Transverse colon (tissue), 4 donors: ENCODE measurements at regions not wholly inside any gene's neighbourhood (a gene's known extent, or its start where the extent isn't known, plus 50 kb on each side); places are given as distances from the start of the nearest gene placed in this dataset.

Experiments
- DNase-seq: peaks from one replicate; pipeline ENCODE4 v3.0.0-alpha.2; 2019
- H3K27ac ChIP-seq, 4 donors: fragments of 200-600 bp; sonication (generic); 2 replicates each; pipeline ENCODE4 v1.5.1; 2016 to 2018; ENCODE audit warnings: inconsistent platforms in 4 of 4
- H3K27me3 ChIP-seq: fragments of 200-600 bp; sonication (generic); 2 replicates; pipeline ENCODE4 v1.5.1; 2017; ENCODE audit warnings: inconsistent platforms
- H3K36me3 ChIP-seq, 4 donors: fragments of 200-600 bp; sonication (generic); 2 replicates each; pipeline ENCODE4 v1.5.1; 2017 to 2019; ENCODE audit warnings: inconsistent platforms in 4 of 4
- H3K4me1 ChIP-seq, 4 donors: fragments of 200-600 bp; sonication (generic); 2 replicates each; pipeline ENCODE4 v1.5.1; 2017 to 2020; ENCODE audit warnings: inconsistent platforms in 4 of 4
- H3K4me3 ChIP-seq, 4 donors: fragments of 200-600 bp; sonication (generic); 1 replicate in 1 of 4; 2 replicates in 3 of 4; pipeline versions ENCODE4 v1.5.1 to v1.6.1; 2017 to 2019; ENCODE audit warnings: inconsistent platforms in 4 of 4
- H3K9me3 ChIP-seq, 2 donors: fragments of 200-600 bp; sonication (generic); 2 replicates each; pipeline ENCODE4 v1.5.1; 2017 to 2019; ENCODE audit warnings: inconsistent platforms in 2 of 2
- CTCF ChIP-seq, 5 experiments: fragments of 200-600 bp in 3 of 5; fragments of 450-650 bp in 2 of 5; sonication (generic) in 3 of 5; IDR thresholded peaks; 1 replicate in 2 of 5; 2 replicates in 3 of 5; pipeline ENCODE4 v1.5.1; 2016 to 2017; ENCODE audit warnings: antibody characterized with exemption in 5 of 5, inconsistent platforms in 3 of 5, mild to moderate bottlenecking in 2 of 5, moderate library complexity in 1 of 5
- EP300 ChIP-seq: sonication (generic); formaldehyde crosslinking; IDR thresholded peaks from one replicate; pipeline ENCODE4 v1.6.1; 2017; ENCODE audit warnings: antibody characterized with exemption, low read depth
- POLR2A ChIP-seq: fragments of 450-650 bp; IDR thresholded peaks from one replicate; pipeline ENCODE4 v1.6.1; 2016; ENCODE audit warnings: antibody characterized with exemption, mild to moderate bottlenecking, moderate library complexity
- POLR2AphosphoS5 ChIP-seq, 3 donors: sonication (generic); formaldehyde crosslinking; IDR thresholded peaks; one replicate each; pipeline ENCODE4 v1.6.1; 2016; ENCODE audit warnings: antibody characterized with exemption in 3 of 3
- WGBS, 2 donors: methylation state at CpG; one replicate each; pipeline ENCODE4 v1.1.5; 2018; ENCODE audit warnings: low coverage in 1 of 2; 5-methylcytosine and 5-hydroxymethylcytosine counted together
- in situ Hi-C, 4 donors: fragments of 200-750 bp; cut with MboI; loops; one replicate each; pipeline versions ENCODE4 v1.15.0 to v1.15.1; 2017; ENCODE audit warnings: low sequenced_read_pairs in 3 of 4, low pct_ligation_motif_present in 1 of 4, low pct_unique_long_range_greater_than_20kb in 1 of 4
- intact Hi-C: fragments of 100-400 bp; cut with DNase I; formaldehyde crosslinking; loops from one replicate; pipeline ENCODE4 v1.15.1; 2023; ENCODE audit warnings: low total_unique reads

- intact Hi-C loops, result no loop called here
- H3K27ac ChIP-seq, result no peak overlapping the region
- 49% methylated on average over 2 of the region's 2 CpGs; no CpG with 5 or more reads in 1 of the 2 donors for WGBS, 2 donors
- H3K4me1 ChIP-seq, result no peaks in the 10 kb centered on the region
- no peak for DNase-seq
- H3K9me3 ChIP-seq, result no peaks in the 10 kb centered on the region
- TF ChIP-seq CTCF (IDR thresholded peaks at IDR 0.05) (no peak), POLR2A (no peak), POLR2AphosphoS5 (IDR thresholded peaks at IDR 0.05) (no peak)
- no peaks in the 10 kb centered on the region for H3K36me3 ChIP-seq
- in situ Hi-C loops, result no loop called here
- no peaks in the 10 kb centered on the region for H3K27me3 ChIP-seq
- no peak overlapping the region for H3K4me3 ChIP-seq
These were observed 639.3 kb upstream of the KIRREL3 start for GRCh38 chr11:127639916-127640315.

GRCh38 chr11:127632976-127633680, 632.6 kb upstream of the KIRREL3 start:
- 77 to 82% methylated on average over 2 of the region's 2 CpGs for WGBS, 2 donors
- Histone ChIP-seq H3K27me3 (no peaks in the 10 kb centered on the region), H3K36me3 (no peaks in the 10 kb centered on the region), H3K27ac (no peak overlapping the region), H3K9me3 (no peaks in the 10 kb centered on the region), H3K4me1 (peaks cover 0 to 4% (median 2%) of the 10 kb centered on the region in 4 donors), H3K4me3 (no peak overlapping the region)
- intact Hi-C loops, result no loop called here
- no peak for DNase-seq
- no peak for TF ChIP-seq CTCF (IDR thresholded peaks at IDR 0.05)
- TF ChIP-seq EP300, result no peak
- TF ChIP-seq POLR2A, result no peak
- TF ChIP-seq POLR2AphosphoS5 (IDR thresholded peaks at IDR 0.05), result no peak
- in situ Hi-C loops, result no loop called here

GRCh38 chr11:127632546-127632945, 632.0 kb upstream of the KIRREL3 start:
- Histone ChIP-seq H3K27me3 (no peaks in the 10 kb centered on the region), H3K36me3 (no peaks in the 10 kb centered on the region), H3K4me3 (no peak overlapping the region), H3K4me1 (peaks cover 0 to 7% (median 3%) of the 10 kb centered on the region in 4 donors), H3K27ac (no peak overlapping the region), H3K9me3 (no peaks in the 10 kb centered on the region)
- intact Hi-C loops, result no loop called here
- DNase-seq, result no peak
- 54 to 100% methylated on average over 1 to 4 of the region's 4 CpGs for WGBS, 2 donors
- in situ Hi-C loops, result no loop called here
- TF ChIP-seq CTCF (IDR thresholded peaks at IDR 0.05), result no peak
- no peak for TF ChIP-seq POLR2A
- TF ChIP-seq POLR2AphosphoS5 (IDR thresholded peaks at IDR 0.05), result no peak
- no peak for TF ChIP-seq EP300

- peaks cover 0 to 13% (median 8%) of the 10 kb centered on the region in 4 donors for H3K4me1 ChIP-seq
- no peaks in the 10 kb centered on the region for H3K27me3 ChIP-seq
- H3K4me3 ChIP-seq, result no peak overlapping the region
- no peak overlapping the region for H3K27ac ChIP-seq
- H3K36me3 ChIP-seq, result no peaks in the 10 kb centered on the region
- intact Hi-C loops, result no loop called here
- H3K9me3 ChIP-seq, result no peaks in the 10 kb centered on the region
- WGBS, 2 donors, result 86 to 96% methylated on average over 5 of the region's 5 CpGs
- in situ Hi-C loops, result no loop called here
- no peak for TF ChIP-seq POLR2A
- no peak for TF ChIP-seq EP300
- TF ChIP-seq CTCF (IDR thresholded peaks at IDR 0.05), result no peak
- TF ChIP-seq POLR2AphosphoS5 (IDR thresholded peaks at IDR 0.05), result no peak
- no peak for DNase-seq
These were observed 631.4 kb upstream of the KIRREL3 start for GRCh38 chr11:127631974-127632373.
